WTC11 (cell line): ENCODE measurements at regions not wholly inside any gene's neighbourhood (a gene's known extent, or its start where the extent isn't known, plus 50 kb on each side); places are given as distances from the start of the nearest gene placed in this dataset.

Source experiments
- ATAC-seq: fragments of 200-7000 bp; cut with Tn5 transposase; 2 replicates; pipeline ENCODE4 v1.10.0; 2021; ENCODE audit warnings: mild to moderate bottlenecking, moderate library complexity
- CTCF ChIA-PET: fragments of 300-600 bp; sonication (Branson Sonifier 250); formaldehyde crosslinking; loops from one replicate; lab custom pipeline; 2021; ENCODE audit warnings: antibody characterized with exemption; lab: Charles Lee
- POLR2A ChIA-PET: fragments of 350-600 bp; sonication (Branson Sonifier 250); formaldehyde crosslinking; loops from one replicate; lab custom pipeline; 2021; ENCODE audit warnings: antibody characterized with exemption; lab: Charles Lee
- DNase-seq: peaks from one replicate; pipeline ENCODE4 v3.0.0; 2021; ENCODE audit warnings: low spot score
- H3K27ac Mint-ChIP-seq: 2 replicates; pipeline ENCODE4 v1.8.0; 2021; ENCODE audit warnings: mixed read lengths
- H3K27me3 Mint-ChIP-seq: 2 replicates; pipeline ENCODE4 v1.8.0; 2021; ENCODE audit warnings: low read depth, mild to moderate bottlenecking, moderate library complexity, mixed read lengths
- H3K36me3 Mint-ChIP-seq: 2 replicates; pipeline ENCODE4 v1.8.0; 2021; ENCODE audit warnings: mixed read lengths
- H3K4me1 Mint-ChIP-seq: 2 replicates; pipeline ENCODE4 v1.8.0; 2022; ENCODE audit warnings: mixed read lengths
- H3K4me3 Mint-ChIP-seq: 2 replicates; pipeline ENCODE4 v1.8.0; 2021; ENCODE audit warnings: mild to moderate bottlenecking, moderate library complexity, mixed read lengths
- H3K9me3 Mint-ChIP-seq: 2 replicates; pipeline ENCODE4 v1.8.0; 2021; ENCODE audit warnings: mixed read lengths
- AR ChIP-seq: fragments of 250-450 bp; sonication (Bioruptor Pico); IDR thresholded peaks from 2 replicates; pipeline ENCODE4 v1.9.0; 2021; ENCODE audit warnings: mild to moderate bottlenecking
- ELF4 ChIP-seq: sonication (generic); formaldehyde crosslinking; IDR thresholded peaks from 2 replicates; pipeline ENCODE4 v1.8.1; 2022; ENCODE audit warnings: low read depth, mild to moderate bottlenecking, moderate library complexity, missing genetic modification reagents
- EMX1 ChIP-seq: fragments of 250-450 bp; sonication (Bioruptor Pico); IDR thresholded peaks from 2 replicates; pipeline ENCODE4 v1.8.0; 2021; ENCODE audit warnings: mild to moderate bottlenecking
- ERG ChIP-seq: fragments of 250-450 bp; sonication (Bioruptor Pico); IDR thresholded peaks from 2 replicates; pipeline ENCODE4 v1.8.0; 2021; ENCODE audit warnings: mild to moderate bottlenecking
- ESRRA ChIP-seq: sonication (generic); formaldehyde crosslinking; IDR thresholded peaks from 2 replicates; pipeline ENCODE4 v1.8.1; 2022; ENCODE audit warnings: mild to moderate bottlenecking, missing genetic modification reagents, borderline replicate concordance
- GRHL2 ChIP-seq: fragments of 250-450 bp; sonication (Bioruptor Pico); IDR thresholded peaks from 2 replicates; pipeline ENCODE4 v1.8.0; 2022; ENCODE audit warnings: mild to moderate bottlenecking, moderate library complexity; ENCODE audit not compliant: insufficient replicate concordance, severe bottlenecking
- HMGXB4 ChIP-seq: sonication (generic); formaldehyde crosslinking; IDR thresholded peaks from 2 replicates; pipeline ENCODE4 v1.8.1; 2023; ENCODE audit warnings: mild to moderate bottlenecking, moderate library complexity, missing genetic modification reagents
- IRF1 ChIP-seq: sonication (generic); formaldehyde crosslinking; IDR thresholded peaks from 2 replicates; pipeline ENCODE4 v1.8.0; 2023; ENCODE audit warnings: missing genetic modification reagents
- JAZF1 ChIP-seq: fragments of 250-450 bp; sonication (Bioruptor Pico); IDR thresholded peaks from 2 replicates; pipeline ENCODE4 v1.9.0; 2021; ENCODE audit warnings: moderate library complexity, mild to moderate bottlenecking, inconsistent platforms
- MAX ChIP-seq: sonication (generic); formaldehyde crosslinking; IDR thresholded peaks from 2 replicates; pipeline ENCODE4 v1.8.0; 2022; ENCODE audit warnings: mild to moderate bottlenecking, missing genetic modification reagents
- MLX ChIP-seq: sonication (generic); formaldehyde crosslinking; IDR thresholded peaks from 2 replicates; pipeline ENCODE4 v1.8.1; 2023; ENCODE audit warnings: mild to moderate bottlenecking, missing genetic modification reagents, moderate library complexity
- NFYB ChIP-seq: sonication (generic); formaldehyde crosslinking; conservative IDR thresholded peaks from 2 replicates; pipeline ENCODE4 v1.8.0; 2022; ENCODE audit warnings: low read depth, missing genetic modification reagents
- PRDM15 ChIP-seq: sonication (generic); formaldehyde crosslinking; IDR thresholded peaks from 2 replicates; pipeline ENCODE4 v1.8.0; 2022; ENCODE audit warnings: missing genetic modification reagents
- TEAD1 ChIP-seq: sonication (generic); formaldehyde crosslinking; IDR thresholded peaks from 2 replicates; pipeline ENCODE4 v1.8.0; 2022; ENCODE audit warnings: mild to moderate bottlenecking, missing genetic modification reagents
- ZNF121 ChIP-seq: sonication (generic); formaldehyde crosslinking; IDR thresholded peaks from 2 replicates; pipeline ENCODE4 v1.8.0; 2023; ENCODE audit warnings: missing genetic modification reagents
- ZNF263 ChIP-seq: sonication (generic); formaldehyde crosslinking; IDR thresholded peaks from 2 replicates; pipeline ENCODE4 v1.8.1; 2022; ENCODE audit warnings: low read depth, mild to moderate bottlenecking, moderate library complexity, missing genetic modification reagents
- ZNF423 ChIP-seq: fragments of 250-450 bp; sonication (Bioruptor Pico); IDR thresholded peaks from 2 replicates; pipeline ENCODE4 v2.1.2; 2022; ENCODE audit warnings: mild to moderate bottlenecking, moderate library complexity
- ZSCAN18 ChIP-seq: fragments of 250-450 bp; sonication (Bioruptor Pico); IDR thresholded peaks from 2 replicates; pipeline ENCODE4 v2.1.2; 2022; ENCODE audit warnings: mild to moderate bottlenecking, moderate library complexity

GRCh38 chr6:53412751-53413150, 64.0 kb upstream of the ELOVL5 start (continued):
- no peak for TF ChIP-seq PRDM15 (CRISPR knock-in tag)
- TF ChIP-seq, all 79 proteins: peak for 0

- ATAC-seq, result no peak
- no peak overlapping the region for H3K27ac Mint-ChIP-seq
- H3K27me3 Mint-ChIP-seq, result no peaks in the 10 kb centered on the region
- H3K9me3 Mint-ChIP-seq, result no peaks in the 10 kb centered on the region
- H3K36me3 Mint-ChIP-seq, result no peaks in the 10 kb centered on the region
- DNase-seq, result no peak
- TF ChIP-seq MAX (CRISPR knock-in tag) (no peak), ZNF423 (CRISPR knock-in tag) (no peak), NFYB (no peak), EMX1 (CRISPR knock-in tag) (no peak), ZNF263 (CRISPR knock-in tag) (no peak), MLX (CRISPR knock-in tag) (no peak), AR (no peak), ELF4 (CRISPR knock-in tag) (no peak), TEAD1 (CRISPR knock-in tag) (no peak), ESRRA (CRISPR knock-in tag) (no peak), IRF1 (no peak), ZNF121 (CRISPR knock-in tag) (no peak), ZSCAN18 (CRISPR knock-in tag) (no peak), GRHL2 (CRISPR knock-in tag) (no peak), JAZF1 (CRISPR knock-in tag) (no peak), HMGXB4 (CRISPR knock-in tag) (no peak), ERG (CRISPR knock-in tag) (no peak)
- no peak overlapping the region for H3K4me3 Mint-ChIP-seq
- peaks cover 13% of the 10 kb centered on the region for H3K4me1 Mint-ChIP-seq
- POLR2A ChIA-PET, result no interaction called here
- CTCF ChIA-PET, result interaction anchor here (1.2 to 1.3 kb wide), 2 partner anchors 18 to 53 kb away, joined by 3 to 4 read pairs; no protein-coding TSS in a partner anchor
Measured at GRCh38 chr6:53412021-53412715, 63.4 kb upstream of the ELOVL5 start.
